ENCODE measurements at regions not wholly inside any gene's neighbourhood (a gene's known extent, or its start where the extent isn't known, plus 50 kb on each side); places are given as distances from the start of the nearest gene placed in this dataset.
"Not testable (repeated sequence)": the region's sequence is repeated elsewhere in the genome, so short reads cannot be mapped to it uniquely, and the experiment has no call there.

DNA sequence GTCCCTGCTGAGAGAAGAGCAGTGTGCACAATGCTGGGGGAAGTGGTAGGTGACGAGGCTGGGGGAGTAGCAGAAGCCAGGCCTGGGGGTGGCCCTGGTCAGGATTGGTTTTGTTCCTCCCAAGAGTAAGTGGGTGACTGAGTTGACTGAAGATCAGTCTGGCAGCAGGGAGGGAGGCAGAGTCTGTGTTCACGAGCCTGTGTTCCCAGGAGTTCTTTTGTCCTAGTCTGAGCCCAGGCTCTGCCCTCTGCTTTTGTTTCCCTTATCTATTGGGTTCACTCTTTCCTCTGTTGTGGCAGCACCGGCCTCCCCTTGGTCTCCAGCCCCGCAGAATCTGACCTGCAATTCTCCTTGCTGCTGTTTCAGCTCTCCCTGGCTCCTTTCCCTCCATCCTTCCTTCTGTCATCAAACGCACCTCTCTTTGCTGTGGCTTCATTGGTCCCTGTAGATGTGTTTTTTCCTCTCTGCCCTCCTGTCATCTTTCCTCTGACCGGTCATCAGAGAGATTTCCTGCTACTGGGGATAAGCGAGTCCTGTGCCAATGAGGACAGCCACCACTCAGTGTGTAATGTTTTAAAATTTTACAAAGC is 607.4 kb downstream of the KIF4B start:
- DNase-seq (ENCODE audit: low read depth in 2 of 2), result no peak

DNA sequence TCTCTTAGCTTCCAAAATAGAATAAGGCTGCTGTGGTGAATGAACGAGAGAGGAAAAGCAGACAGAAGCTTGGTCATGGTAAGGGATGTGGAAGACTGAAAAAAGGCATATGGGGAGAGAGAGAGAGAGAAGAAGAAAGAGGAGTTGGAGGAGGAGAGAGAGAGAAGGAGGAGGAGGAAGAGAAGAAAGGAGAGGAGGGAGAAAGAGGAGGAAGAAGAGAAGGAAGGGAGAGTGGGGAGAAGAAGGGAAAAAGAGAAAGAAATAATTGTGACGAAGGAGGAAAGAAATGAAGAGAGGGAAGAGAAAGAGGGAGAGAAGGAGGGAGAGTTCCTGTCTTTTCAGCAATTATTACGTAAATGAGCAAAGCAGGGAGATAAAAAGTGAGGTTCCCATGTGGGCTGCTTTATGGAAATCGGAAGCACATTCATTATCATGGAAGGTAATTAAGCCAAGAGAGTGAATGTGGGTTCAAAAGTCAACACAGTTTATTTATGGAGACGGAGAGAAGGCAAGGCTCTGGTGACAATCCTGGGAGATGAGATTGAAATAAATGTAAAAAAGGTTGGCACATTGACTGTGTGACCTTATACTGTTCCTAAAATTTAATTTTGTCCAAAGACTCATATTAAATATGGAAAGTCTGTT is 611.2 kb downstream of the KIF4B start:
- DNase-seq (ENCODE audit: low read depth in 2 of 2), result no peak

DNA sequence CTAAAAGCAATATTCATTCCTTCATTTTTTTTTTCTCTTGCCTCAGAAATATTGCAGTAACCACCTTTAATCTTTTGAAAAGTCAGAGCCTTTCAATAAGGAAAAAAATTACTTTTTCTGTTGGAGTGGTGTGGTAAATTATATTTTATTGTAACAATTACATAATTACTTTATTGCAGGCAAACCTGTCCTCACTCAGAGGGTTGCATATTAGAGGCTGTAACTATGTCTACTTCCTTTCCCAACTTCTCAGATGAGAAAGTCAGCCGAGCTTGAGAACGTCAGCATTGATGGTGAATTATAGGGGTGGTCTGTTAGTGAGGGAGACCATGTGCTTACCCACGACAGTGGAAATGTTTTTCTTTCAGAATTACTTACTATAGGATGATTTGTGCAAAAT is 611.8 kb downstream of the KIF4B start:
- DNase-seq (ENCODE audit: low read depth in 2 of 2), result no peak

DNA sequence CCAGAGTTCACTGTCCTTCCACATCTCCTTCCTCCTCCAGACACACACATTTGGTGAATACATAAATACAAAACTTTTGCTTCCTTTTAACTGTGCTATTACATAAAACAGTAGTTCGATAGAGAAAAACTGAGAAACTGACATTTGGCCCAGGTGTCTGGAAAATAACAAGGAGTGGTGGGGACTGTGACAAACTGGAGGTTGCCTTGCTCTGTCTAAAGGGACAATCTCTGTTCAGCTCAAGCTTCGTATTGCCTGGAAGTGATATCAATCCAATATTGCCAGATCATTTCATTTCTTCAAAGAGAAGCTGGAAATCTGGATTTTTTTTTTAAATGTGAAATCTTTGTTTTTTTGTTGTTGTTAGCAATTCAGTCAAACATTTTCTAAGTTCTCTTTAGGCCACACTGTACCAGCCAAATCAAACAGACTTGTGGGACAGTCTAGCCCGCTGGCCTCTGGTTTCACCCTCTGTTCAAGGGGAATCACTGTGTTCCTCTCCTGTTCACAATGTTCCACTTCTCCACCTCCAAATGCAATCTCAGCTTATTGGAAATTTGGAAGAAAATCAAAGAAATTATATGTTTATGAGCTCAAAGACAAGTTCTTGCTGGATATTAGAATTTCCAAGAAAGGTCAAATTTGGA is 612.5 kb downstream of the KIF4B start:
- no peak for DNase-seq (ENCODE audit: low read depth in 2 of 2)

DNA sequence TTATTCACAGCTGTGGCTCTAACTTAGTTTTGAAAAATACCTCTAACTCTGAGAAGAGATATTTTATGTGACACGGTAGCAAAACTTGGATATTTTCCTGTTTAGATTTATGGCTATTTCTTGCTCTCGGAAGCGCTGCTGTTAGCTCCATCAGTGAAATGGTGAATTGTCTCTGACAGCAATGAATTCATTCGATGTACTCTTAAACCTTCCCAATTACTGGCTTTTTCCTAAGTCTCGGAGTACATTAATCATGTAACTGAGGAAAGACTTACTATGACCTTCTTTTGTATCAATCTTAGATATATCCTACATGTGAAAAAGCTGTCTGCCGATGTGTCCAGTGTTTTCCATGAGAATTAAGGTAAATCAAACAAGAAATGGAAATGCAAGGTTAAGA is 613.0 kb downstream of the KIF4B start:
- no peak for DNase-seq (ENCODE audit: low read depth in 2 of 2)

DNA sequence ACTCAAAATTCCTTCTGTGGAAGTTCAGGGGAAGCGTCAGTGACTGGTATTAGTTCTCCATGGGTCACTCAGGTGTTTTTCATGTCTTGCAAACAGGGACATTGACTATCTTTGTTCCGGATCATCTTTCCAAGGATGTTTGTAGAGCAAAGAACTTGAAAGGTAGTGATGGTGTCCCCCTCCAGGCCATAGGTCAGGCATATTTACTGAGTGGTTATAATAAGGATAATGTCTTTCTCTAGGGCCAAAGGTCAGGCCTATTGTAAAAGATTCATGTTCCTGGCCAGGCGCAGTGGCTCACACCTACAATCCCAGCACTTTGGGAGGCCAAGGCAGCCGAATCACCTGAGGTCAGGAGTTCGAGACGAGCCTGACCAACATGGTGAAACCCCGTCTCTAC is 614.8 kb downstream of the KIF4B start:
- no peak for DNase-seq (ENCODE audit: low read depth in 2 of 2)

DNA sequence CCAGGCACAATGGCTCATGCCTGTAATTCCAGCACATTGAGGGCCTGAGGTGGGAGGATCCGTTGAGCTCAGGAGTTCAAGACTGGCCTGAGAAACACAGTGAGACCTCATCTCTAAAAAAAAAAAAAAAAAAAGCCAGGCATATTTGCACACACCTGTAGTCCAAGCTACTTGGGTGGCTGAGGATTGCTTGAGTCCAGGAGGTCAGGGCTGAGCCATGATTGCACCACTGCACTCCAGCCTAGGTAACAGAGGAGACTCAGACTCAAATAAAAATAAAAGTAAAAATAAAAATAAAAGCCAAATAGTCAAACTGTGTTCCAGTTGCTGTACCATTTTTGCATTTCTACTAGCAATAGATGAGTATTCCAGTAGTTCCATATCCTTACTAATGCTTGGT is 616.0 kb downstream of the KIF4B start:
- DNase-seq (ENCODE audit: low read depth in 2 of 2), result no peak

DNA sequence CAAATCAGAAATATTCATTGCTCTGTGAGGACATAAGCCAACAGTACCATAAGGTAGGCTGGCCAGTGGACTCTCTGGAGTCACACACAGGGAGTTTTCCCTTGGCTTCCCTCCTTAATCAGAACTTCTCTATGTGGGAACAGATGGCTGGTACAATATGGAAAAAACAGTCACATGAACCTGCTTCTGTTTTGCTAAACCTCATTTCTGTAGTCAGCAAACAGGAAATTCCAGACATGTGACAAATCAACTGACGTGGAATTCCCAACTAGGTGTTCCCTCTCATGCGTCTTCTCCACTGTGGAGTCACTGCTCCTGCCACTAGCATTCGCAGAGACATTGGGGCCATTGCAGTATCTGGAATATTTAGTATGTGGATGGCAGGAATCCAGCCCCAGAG is 617.6 kb downstream of the KIF4B start:
- DNase-seq (ENCODE audit: low read depth in 2 of 2), result no peak

DNA sequence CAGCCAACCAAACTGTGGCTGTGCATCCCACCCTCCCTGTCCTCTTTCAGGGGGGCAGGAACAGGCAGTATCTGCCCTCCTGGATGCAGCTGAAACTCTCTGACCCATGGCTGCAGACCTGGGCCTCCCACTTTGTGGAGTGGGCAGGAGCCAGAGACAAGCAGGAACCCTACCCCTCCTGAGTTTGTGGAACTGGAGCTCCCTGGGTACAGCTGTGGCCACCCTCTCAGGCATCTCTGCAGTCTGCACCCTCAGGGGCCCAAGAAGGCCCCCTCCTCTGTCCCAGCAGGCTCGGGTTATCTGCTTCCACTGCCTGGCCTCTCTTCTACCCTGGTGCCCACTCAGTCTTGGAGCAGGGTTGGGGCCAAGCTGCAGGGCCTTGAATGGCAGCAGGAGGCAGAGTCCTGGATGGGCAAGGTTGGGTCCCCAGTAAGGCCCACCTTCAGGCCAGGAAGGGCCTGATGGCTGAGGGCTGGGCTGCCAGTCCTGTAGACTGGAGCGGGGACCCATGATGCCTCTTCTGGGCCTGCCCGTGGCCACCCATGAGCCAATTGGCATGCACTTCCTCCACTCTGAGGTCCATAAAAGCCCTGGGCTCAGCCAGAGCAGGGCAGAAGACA is 619.9 kb downstream of the KIF4B start:
- no peak for DNase-seq (ENCODE audit: low read depth in 2 of 2)

DNA sequence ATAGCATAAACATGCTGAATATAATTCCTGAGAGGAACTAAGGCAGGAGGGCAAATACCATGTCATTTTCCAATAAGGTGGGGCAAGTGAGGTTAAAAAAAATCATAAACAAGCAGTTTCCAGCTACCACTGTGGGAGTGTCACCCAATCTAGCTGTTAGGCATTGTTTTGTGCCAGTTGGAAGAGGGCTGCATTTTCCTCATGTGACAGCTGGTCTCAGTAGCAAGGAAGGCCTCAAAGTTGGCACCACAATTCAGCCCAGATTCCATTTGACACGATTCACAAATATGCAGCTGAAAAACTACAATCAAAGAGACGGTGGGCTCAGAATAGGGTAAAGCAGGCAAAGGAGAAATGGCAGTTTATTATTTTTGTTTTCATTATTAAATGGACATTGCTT is 636.1 kb downstream of the KIF4B start:
- DNase-seq (ENCODE audit: low read depth in 2 of 2), result no peak

DNA sequence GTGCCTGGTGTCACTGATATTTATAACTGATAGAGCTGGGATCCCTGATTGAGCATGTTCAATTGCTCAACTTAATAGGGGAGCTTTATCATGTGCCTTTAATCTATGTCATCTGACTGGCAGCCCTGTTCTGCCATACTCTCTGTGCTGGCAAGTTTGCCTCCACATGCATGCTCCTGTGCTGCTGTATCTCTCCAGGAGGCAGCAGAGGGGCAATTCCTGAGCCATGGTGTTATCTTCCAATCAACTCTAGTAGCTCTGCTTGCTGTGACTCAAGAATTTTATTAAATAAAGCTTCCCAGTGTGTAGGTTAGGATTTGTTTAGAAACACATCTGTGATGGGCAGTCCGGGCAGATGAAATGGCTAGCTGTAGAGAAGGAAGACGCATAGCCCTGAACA is 642.0 kb downstream of the KIF4B start:
- DNase-seq (ENCODE audit: low read depth in 2 of 2), result no peak

DNA sequence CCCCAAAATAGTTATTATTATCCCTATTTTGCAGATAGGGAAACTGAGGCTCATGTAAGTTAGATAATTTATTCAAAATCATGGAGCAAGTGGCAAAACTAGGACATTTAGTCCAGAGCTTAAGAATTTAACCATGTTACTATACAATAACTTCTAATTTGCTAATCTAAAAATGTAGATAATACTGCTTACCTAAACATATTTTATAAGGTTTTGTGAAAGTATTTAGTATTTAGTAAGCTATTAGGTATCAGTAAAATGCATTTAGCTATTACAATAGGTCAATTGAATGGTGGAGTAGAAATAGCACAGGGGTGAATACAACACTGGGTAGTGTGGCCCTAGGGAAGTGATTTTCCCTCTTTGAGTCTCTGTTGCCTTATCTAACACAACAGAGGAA is 648.3 kb downstream of the KIF4B start:
- DNase-seq (ENCODE audit: low read depth in 2 of 2), result no peak

DNA sequence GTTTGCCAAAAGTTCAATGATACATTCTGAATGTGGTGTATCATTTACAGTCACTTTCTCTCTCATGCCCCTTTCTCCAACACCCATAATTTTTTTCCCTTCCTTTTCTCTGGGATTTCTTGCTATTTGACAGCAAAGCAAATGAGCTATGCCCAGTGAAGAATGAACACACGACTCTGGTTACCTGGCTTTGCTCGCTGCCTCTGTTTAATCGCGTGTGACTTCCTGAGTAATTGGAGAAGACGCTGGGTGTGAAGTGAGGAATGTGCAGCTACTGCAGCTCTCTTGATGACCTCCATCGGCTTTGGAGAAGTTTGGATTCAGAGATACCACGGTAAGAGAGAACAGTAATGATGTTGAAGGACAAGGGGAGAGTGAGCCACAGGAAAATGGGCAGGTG is 651.8 kb downstream of the KIF4B start:
- no peak for DNase-seq (ENCODE audit: low read depth in 2 of 2)

DNA sequence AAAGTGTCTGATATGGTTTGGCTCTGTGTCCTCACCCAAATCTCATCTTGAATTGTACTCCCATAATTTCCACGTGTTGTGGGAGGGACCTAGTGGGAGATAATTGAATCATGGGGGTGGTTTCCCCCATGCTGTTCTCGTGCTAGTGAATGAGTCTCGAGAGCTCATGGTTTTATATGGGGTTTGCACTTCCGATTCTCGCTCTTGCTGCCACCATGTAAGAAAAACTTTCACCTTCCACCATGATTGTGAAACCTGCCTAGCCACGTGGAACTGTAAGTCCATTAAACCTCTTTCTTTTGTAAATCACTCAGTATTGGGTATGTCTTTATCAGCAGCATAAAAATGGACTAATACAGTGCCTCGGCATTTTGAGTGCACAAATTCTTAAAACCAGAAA is 655.0 kb upstream of the SGCD start:
- DNase-seq (ENCODE audit: low read depth in 2 of 2), result not testable (repeated sequence)

DNA sequence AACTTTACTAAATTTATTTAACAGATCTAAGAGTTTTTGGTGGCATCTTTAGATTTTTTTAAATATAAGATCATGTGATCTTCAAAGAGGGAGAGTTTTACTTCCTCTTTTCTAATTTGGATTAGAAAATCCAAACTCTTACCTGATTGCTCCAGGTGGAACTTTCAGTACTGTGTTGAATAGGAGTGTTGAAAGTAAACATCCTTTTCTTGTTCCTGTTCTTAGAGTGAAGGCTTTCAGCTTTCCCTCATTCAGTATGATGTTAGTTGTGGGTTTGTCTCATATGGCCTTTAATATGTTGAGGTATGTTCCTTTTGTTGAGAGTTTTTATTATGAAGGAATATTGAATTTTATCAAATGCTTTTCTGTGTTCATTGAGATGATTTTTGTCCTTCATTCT is 650.0 kb upstream of the SGCD start:
- DNase-seq (ENCODE audit: low read depth in 2 of 2), result no peak

DNA sequence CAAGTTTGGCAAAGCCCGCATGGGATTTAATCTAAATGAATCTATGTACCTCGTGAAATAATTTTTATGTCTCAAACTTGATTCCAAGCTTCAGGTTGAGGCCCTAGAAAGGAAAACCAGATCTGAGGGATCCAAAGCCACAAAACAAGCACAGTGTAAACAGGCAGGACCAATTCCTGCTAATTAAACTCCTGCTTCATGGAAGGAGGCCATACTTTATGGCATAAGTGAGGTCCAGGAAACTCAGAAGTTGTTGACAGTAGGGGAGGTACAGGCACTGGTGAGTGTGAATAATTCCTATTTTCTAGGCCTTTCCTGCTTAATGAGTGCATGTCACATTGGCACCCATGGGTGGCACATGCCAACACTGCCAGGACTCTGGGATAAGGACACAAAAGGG is 648.6 kb upstream of the SGCD start:
- no peak for DNase-seq (ENCODE audit: low read depth in 2 of 2)

DNA sequence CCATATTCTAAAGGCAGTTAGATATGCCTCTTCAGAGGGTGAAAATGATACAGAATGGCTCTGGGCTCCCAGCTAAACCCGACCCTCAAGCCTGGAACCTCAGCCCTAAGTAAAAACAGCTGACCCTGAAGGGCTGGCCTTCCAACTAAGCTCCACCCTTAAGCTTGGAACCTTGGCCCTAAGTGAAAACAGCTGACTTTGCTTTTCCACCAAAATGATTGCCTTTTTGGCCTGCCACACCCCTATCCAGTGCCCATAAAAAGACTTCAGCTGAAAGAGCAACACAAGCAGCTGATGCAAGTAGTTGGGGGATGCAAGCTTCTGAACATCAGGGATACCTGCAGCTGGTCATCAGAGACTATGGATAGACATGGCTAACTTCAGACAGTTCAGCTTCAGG is 647.4 kb upstream of the SGCD start:
- DNase-seq (ENCODE audit: low read depth in 2 of 2), result no peak

DNA sequence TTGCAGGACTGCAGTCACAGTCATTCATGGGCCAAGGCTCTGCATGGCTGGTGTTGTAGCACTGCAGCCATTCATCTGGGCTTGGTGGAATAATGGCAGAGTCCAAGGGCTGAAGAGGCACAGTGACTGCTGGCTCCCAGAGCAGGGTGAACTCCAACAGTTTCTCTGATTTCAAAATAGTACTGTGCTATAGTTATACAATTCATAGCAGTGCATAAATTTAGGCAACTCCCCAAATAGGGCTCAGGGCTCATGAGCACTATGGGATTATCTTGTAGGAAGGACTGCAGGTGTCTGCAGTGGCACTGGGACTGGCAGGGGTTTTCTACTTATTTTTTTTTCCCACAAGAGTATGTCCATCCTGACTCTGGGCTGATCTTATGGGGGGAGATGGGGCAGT is 642.5 kb upstream of the SGCD start:
- DNase-seq (ENCODE audit: low read depth in 2 of 2), result no peak

DNA sequence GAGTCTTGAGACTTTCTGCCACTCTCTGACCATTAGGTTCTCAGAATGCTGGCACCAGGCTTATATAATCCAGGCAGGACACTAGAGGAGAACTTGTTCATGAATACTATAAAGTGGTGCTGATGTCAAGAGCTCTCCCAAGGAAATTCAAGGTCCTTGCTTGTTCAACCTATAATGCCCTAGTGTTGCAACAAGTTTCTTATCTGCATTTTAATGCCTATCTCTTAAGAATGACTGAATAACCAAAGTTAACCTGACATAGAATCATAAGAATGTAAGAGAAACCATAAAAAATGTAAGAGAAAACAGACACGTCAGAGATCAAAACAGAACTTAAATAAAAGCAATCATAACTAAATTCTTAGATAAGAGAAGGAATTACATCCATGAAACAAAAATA is 640.8 kb upstream of the SGCD start:
- DNase-seq (ENCODE audit: low read depth in 2 of 2), result no peak

DNA sequence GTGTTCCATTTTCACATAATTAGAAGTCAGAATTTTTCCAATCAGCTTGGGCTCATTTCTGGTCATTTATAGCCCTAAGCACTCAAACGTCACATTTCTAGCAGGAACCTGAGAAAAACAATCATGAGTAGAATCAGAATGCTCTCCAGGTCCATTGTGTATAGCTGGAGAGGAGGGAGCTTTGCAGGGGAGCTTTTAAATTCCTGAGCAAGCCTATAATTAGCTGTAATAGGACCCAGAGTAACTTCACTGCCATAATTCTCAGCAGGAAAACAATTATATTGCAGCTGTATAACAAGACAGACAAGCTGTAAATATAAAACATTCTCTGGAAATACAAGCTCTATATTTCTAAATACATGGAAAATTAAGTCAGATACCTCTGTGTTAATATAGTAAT is 637.6 kb upstream of the SGCD start:
- no peak for DNase-seq (ENCODE audit: low read depth in 2 of 2)

DNA sequence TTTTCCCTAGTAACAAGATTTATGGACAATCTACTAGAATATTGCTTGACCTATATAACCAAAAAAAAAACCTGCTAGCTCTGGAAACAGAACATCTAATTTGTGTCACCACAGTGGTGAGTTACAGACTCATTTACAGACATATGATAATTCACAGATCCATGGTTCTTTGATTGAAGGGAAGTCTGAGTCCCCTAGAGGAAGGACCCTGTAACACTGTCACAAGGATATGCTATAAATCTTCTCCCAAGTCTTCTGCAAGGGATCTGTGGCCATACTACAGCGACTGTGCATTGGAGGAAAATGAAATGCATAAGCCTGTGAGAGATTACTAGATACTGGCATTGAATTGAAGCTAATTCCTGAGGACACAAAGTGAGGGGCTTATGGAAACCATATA is 630.6 kb upstream of the SGCD start:
- DNase-seq (ENCODE audit: low read depth in 2 of 2), result no peak

DNA sequence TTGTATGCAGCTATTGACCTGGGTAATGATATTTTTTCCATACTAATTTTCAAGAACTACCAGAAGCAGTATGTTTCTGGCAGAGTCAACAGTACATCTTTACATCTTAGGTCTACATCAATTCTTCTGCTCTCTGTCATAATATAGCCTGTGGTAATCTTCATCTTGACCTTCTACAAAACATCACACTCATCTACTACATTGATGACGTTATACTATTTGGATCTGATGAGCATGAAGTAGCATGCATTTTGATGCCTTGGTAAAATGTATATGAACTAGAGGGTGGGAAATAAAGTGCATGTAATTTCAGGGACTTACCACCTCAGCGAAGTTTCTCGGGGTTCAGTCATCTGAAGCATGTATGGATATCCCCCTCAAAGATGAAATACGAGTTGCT is 629.7 kb upstream of the SGCD start:
- no peak for DNase-seq (ENCODE audit: low read depth in 2 of 2)

DNA sequence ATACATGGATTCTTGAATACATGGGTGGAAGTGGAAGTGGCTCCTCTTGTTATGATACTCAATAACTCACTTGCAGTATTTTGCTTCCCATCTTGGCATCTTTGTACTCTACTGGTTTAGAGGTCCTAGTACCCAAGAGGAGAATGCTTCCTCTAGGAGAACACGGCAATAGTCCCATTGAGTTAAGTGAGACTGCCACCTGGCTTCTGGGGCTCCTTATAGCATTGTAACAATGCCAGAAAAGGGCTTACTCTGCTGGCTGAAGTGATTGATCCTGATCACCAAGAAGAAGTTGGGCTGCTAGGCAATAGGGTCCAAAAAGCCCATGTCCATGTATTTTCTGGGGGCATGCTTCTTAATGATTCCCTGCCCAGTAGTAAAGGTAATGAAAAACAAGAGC is 627.6 kb upstream of the SGCD start:
- no peak for DNase-seq (ENCODE audit: low read depth in 2 of 2)

Measured in stimulated activated CD8-positive, alpha-beta memory T cell treated with anti-CD3 and anti-CD28 coated beads, Interleukin-2, amount 100 ng/mL, for 48 hours (primary cell).